SK-MEL-5 (cell line): ENCODE measurements at regions not wholly inside any gene's neighbourhood (a gene's known extent, or its start where the extent isn't known, plus 50 kb on each side); places are given as distances from the start of the nearest gene placed in this dataset.
A peak's percentile ranks its signal among the peaks of the same experiment; 100 is the strongest.

ENCODE experiments used
- DNase-seq: peaks from one replicate; pipeline ENCODE4 v3.0.0-alpha.2; 2016; ENCODE audit warnings: low read depth, low spot score
- in situ Hi-C: cut with HindIII; loops from 2 replicates; pipeline ENCODE4 v1.10.0; 2016; ENCODE audit warnings: low sequenced_read_pairs, high pct_unique_total_duplicates, low pct_unique_long_range_greater_than_20kb

DNA sequence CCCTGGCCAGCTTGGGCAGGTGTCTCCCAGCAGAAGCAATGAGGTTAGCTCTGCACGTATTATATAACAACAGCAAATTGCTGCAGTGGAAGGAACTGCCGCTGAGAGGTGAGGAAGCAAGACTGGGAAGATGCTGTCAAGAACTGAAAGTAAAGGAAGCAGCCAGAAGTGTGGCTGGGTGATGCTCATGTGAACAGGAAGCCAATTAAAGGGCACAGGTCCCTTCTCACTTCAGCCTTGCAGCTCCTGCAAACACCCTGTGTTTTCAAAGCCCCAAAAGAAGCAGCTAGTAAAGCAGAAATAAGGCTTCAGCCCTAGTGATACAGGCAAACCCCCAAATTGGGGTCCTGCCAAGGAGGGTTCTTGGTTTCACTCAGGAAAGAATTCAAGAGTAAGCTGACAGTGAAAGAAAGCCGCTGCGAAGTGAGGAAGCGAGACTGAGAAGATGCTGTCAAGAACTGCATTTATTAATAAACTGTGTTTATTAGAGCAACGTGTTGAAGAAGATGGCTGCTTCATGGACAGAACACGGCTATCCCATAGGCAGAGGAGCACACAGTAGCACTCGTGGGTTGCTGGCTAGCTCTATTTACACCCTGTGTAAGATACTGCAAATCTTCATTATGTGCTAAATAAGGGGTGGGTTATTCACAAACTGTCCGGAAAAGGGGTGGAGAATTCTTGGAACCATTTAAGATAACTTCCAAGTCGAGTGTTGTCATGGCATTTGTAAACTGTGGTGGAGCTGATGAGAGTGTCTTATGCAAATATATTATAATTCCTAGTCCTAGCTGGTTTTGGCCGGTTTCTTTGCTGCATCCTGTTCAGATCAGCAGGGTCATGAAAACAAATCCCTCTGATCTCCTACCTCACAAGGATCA lies 152.2 kb downstream of the LINC00237 start:
- in situ Hi-C loops = no loop called here
- no peak for DNase-seq

DNA sequence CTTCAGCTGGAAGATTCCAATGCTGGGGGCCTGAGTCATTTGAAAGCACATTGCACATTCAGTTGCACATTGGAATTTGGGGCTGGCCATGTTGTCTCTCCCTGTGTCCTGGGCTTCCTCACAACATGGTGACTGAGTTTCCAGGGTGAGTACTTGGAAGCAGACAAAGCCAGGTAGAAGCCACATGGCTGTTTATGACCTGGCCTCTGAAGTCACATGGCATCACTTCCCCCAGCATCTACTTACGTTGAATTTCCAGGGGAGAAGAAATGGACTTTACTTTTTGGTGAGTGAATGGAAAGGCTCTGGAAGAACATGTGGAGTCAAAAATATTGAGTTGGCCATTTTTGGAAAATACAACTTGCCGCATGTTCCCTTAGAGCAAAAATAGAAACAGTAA lies 155.5 kb downstream of the LINC00237 start:
- no peak for DNase-seq
- in situ Hi-C loops = no loop called here

DNA sequence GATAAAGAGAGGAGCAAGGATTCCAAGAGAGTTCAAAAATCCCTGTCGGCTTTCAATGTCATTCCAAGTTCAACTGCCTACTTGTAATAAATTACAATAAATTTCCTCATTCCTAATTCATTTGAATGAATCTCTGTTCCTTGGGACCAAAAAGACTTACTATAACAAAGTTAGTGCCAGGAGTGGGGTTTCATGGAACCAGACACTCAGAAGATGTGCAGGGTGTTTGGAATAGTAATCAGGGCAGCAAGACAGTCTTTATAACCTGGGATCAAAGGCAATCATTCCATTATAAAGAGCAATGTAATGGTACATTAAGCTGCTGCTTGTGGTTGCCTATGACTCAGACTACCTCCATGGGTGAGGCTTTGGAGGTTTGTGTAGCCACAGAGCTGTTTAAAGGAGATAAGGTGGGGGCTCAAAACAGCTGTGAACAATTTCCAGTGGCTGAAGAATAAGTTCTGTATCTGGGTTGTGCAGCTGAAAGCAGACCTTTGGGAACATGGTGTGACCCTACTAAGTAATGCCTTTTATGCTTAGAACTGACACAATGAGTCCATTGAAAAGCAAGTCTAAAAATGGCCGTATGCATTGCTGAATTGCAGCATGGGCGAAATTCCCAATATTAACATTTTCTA lies 159.9 kb downstream of the LINC00237 start:
- in situ Hi-C loops = no loop called here
- DNase-seq = peak; percentile 28

DNA sequence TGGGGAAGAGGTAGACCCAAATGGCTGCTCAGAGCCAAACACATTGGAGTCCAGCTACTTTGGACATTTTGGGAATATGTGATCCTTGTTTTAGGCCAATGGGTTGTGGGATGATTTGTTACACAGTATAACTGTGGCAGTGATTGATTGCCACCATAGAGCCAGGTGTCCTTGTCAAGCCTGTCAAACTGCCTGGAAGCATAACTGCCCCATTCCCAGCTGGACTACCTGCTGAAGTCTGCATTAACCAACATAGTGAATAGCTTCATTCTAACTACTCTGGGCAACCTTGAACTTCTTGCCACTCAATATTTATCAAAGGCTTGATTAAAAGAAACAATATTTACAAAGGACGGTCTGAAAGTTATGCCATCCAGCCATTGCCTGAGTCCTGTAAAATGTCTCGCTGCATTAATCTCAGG lies 164.7 kb downstream of the LINC00237 start:
- no peak for DNase-seq
- in situ Hi-C loops = no loop called here

DNA sequence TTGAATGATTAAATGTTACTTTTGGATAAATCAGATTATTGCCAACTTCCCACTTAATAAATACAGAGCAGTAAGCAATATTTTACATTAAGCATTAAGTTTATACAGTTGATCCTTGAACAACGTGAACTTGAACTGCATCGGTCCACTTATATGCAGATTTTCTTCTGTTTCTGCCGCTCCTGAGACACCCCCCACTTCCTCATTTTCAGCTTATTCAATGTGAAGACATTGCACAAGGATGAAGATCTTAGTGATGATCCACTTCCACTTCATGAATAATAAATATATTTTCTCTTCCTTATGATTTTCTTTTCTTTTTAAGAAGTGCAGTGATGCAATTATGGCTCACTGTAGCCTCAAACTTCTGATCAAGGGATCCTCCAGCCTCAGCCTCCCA lies 167.2 kb downstream of the LINC00237 start:
- in situ Hi-C loops = no loop called here
- DNase-seq = no peak

DNA sequence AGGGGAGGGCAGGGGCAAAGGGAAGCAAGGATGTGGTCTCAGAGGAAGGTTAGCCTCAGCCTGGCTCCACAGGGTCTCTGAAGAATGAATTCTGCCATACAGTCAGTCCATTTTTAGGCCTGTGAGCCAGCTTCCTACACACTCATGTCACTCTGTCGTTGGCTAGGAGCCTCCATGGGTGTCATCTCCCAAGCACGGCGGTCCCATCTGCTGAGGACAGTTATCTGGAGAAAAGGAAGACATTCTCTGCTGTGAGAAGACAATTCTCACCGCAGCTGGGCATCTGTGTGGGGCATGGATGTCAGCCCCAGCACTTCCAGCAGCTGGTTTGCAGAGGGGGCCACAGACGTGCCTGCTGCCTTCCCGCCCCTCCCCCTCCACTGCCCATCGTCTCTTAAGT lies 167.6 kb downstream of the LINC00237 start:
- in situ Hi-C loops = no loop called here
- no peak for DNase-seq

DNA sequence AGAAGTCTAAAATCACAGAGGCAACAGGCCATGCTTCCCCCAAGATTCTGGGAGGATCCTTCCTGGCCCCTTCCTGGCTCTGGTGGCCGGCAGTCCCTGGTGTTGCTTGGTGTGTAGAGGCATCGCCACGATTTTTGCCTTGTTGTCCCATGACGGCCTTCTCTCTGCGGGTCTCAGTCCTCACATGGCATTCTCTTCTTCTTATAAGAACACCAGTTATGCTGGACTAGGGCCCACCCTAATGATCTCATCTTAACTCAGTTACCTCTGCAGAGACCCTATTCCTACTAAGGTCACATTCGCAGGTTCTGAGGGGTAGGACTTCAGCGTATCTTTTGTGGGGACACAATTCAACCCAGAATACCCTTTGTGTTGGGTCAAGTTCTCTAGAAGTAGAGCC lies 168.0 kb downstream of the LINC00237 start:
- no peak for DNase-seq
- in situ Hi-C loops = no loop called here

DNA sequence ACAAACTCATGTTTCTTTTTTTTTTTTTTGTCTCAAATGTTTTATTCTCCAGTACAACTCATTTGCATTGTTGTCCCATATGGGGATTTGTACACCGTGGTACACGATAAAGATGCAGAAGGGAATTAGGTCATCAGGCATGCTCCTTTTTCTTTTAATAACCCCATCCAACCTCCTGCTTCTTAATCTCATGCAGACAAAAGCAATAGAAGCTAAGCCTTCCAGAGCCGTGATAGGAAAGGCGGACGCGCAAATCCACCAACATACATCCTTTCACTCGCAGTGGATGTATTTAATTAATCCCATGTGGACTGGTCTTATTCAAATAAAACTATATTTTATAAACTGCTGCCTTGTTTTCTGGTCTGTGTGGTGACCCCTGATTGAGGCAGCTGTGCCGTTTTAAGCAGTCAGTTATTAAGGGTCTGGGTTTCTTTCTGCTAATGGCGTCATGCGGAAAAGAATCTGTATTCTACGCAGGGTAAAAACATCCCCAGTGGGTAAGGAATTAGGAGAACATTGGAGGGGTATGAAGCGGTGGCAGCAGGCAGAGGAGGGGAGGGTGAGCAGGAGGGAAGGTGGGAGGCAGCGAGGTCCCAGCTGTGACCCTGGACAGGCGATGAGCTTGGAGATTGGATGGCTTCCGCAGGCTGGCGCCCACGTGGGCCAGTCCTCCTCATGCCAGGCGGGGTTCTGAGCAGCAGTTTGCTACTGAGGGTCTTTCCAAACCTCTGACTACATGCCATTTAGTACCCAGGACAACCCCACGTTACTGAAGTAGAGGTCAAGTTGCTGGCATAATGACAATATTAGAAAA lies 172.8 kb downstream of the LINC00237 start:
- in situ Hi-C loops = no loop called here
- no peak for DNase-seq

DNA sequence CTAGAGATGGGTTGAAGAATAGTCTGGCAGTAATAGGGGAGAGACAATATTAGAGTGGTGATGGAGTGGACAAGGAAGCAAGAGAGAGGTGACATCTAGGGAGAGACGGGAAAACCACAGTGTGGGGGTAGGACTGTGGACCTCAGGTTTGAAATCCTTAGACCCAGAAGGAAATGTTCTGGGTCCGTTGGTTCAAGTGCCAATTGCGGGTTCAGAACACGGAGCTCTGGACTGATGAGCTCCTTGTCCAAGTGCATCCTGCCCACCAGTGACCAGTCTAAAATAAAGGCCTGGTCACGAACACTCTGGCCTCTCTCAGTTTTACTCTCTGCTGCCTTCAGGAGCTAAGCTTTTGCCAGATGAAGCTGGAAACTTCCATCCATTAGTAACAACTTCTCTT lies 174.0 kb downstream of the LINC00237 start:
- DNase-seq = no peak
- in situ Hi-C loops = no loop called here

DNA sequence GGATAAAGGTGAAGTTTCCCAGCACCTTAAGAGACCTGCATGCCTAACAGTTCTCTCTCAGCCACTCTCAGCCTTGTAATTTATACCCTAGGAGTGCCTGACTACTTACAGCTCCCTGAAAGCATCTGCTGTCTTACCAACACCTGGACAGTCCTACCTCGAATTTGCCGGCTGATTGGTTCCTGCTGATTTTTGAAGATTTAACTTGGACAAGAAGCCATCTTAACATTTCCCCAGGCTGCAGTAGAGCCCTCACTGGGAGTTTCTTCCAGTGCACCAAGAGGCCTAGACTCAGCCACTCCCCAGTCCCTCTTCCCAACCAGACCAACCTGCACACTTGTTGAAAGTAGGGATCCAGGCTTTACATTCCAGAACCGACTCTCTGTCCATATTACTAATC lies 174.5 kb downstream of the LINC00237 start:
- in situ Hi-C loops = no loop called here
- DNase-seq = no peak

DNA sequence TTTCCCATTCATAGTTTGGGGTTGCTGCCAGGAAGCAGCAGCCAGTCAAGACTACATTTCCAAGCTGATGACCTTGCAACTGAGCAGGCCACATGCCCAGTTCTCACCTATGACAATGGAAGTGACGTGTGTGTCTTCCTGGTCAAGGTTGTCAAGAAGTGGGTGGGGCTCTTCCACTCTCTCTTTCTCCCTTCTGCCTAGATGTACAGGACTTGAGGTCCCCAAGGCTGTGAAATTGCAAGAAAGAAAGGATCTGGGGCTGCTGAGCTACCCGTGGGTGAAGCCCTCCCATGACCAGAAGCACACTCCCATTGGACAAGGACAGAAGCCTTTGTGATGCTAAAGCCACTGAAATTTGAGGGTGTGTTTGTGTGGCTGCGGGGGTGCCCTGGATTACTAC lies 175.1 kb downstream of the LINC00237 start:
- DNase-seq = no peak
- in situ Hi-C loops = no loop called here

DNA sequence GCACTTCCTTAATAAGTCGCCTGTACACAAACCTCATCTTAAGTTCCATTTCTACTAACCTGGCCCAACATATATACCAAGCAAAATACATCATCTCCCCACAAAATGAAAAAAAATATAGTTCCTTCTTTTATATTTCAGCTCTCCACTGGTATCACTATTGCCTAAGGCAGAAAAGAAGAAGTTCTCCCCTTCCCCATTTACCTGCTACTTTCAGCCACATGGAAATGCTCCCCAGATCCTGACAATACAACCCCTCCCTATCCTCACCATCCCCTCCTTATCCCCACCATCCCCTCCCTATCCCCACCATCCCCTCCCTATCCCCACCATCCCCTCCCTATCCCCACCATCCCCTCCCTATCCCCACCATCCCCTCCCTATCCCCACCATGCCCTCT lies 175.7 kb downstream of the LINC00237 start:
- in situ Hi-C loops = no loop called here
- DNase-seq = no peak

DNA sequence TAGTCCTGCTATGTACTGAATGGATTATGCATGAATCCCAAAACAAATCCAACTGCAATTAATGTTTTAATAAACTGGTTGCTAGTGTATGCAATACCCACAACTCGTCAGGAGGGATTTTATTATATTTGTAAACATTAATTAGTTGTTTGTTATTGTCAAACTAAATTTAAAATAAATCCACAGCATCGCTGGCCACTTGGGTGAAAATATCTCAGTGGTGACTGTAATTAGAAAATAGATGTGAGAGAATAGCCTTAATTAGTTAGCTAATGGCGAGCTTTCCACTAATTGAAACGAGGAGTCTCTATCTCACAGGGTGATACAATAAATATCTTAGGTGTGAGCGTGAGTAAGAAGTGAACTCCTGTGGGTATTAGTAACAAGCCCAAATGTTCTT lies 176.8 kb downstream of the LINC00237 start:
- DNase-seq = no peak
- in situ Hi-C loops = no loop called here

DNA sequence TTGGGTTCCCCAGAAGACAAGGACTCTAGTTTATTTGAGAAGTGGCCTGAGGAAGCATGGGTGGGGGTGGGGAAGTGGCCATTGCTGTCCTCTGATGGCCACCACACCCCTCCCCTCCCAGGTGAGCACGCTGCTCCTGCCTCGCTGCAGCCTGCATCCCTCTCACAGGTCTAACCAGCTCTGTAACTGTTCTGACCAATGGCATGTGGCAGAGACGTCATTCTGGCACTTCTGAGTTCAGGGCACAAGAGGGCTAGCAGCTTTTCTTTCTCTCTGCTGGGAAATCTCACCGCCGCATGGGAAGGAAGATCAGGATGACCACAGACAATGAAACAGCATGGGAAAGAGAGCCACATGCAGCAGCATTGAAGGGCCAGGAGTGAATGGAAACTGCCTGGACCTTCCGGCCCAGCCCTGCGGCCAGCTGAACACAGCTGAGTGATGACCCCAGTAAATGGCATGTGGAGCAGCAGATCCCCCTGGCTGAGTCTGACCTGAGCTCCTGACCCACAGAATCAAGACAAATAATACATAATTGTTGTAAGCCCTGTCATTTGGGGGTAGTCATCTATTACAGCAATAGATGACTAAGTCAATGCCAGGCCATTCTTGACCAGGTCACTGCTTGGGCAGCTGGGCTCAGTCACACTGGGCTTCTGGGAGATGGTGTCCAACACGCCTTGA lies 179.8 kb downstream of the LINC00237 start:
- in situ Hi-C loops = no loop called here

DNA sequence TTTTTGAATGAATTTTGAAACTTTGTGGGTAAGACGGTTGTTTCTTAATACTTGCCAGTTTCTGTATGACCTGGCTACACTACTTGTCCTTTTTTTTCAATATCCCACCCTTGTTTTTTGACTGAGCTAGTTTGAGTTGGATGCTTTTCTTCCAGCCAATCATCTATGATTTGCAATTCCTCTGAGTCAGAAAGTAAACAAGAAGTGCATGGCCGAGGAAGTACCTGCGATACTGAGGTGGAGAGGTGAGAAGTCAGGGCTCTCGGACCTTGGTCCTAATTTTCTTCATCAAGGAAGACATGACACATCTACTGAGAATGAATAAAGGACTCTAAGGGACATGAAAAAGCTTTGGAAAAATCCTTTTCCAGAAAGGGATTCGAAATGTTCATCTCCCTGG lies 185.7 kb downstream of the LINC00237 start:
- no peak for DNase-seq
- in situ Hi-C loops = no loop called here

More for the DNA sequence above, 179.8 kb downstream of the LINC00237 start:
- DNase-seq = no peak

DNA sequence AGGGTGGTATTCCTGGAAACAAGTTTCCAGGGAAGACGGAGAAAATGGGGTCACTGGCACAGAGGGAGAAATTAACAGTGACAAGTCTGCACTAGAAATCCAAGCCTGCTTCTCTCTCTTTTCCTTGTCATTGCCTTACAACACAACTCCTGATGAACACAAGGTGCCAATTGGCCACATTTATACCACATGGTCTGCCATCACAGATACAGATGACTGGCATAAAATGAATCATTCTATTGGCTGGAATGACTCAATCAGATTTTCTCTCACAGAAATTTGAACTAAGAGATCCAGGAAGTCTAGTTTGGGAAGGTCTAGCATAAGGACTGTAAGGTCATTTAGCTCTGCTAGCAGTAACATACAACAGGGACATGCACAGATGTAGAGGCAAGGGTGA lies 190.3 kb downstream of the LINC00237 start:
- in situ Hi-C loops = no loop called here
- peak; percentile 39 for DNase-seq

DNA sequence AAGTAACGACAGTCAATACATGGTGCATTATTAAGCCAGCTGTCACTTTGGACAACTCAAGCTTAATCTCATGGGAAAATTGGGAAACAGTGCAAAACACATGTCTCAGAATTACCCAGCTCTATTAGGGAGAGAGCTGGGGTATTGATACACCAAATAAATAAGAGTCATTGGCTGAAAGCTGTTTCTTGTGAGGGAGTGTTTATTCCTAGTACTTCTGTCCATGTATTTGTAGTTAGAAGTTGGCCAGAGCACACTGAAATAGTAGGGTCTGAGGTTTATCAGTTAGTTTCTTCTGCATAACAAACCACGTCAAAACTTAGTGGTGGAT lies 192.0 kb upstream of the RALGAPA2 start:
- no peak for DNase-seq
- in situ Hi-C loops = no loop called here
